Fibroblast of upper back skin (primary cell): ENCODE measurements at regions not wholly inside any gene's neighbourhood (a gene's known extent, or its start where the extent isn't known, plus 50 kb on each side); places are given as distances from the start of the nearest gene placed in this dataset.

Experiments
- DNase-seq: peaks from one replicate; pipeline ENCODE4 v3.0.0-alpha.2; 2013

GRCh38 chr16:13394488-13394887, 493.1 kb downstream of the SHISA9 start:
- DNase-seq: no peak

- no peak for DNase-seq
These were observed 495.7 kb downstream of the SHISA9 start for GRCh38 chr16:13397126-13397525.

GRCh38 chr16:13401641-13402040, 500.2 kb downstream of the SHISA9 start:
- DNase-seq: no peak

GRCh38 chr16:13402601-13403000, 501.2 kb downstream of the SHISA9 start:
- no peak for DNase-seq

- DNase-seq: no peak
These were observed 501.9 kb downstream of the SHISA9 start for GRCh38 chr16:13403326-13403725.

GRCh38 chr16:13414154-13414553, 505.8 kb upstream of the ERCC4 start:
- no peak for DNase-seq

- DNase-seq: no peak
These were observed 500.4 kb upstream of the ERCC4 start for GRCh38 chr16:13419589-13419988.

- peak; percentile 82 for DNase-seq
These were observed 498.2 kb upstream of the ERCC4 start for GRCh38 chr16:13421726-13422125.

GRCh38 chr16:13425836-13426235, 494.1 kb upstream of the ERCC4 start:
- DNase-seq: no peak

- DNase-seq: no peak
These were observed 493.7 kb upstream of the ERCC4 start for GRCh38 chr16:13426269-13426668.

GRCh38 chr16:13426736-13427135, 493.2 kb upstream of the ERCC4 start:
- DNase-seq: no peak

GRCh38 chr16:13427943-13428342, 492.0 kb upstream of the ERCC4 start:
- DNase-seq: no peak

- peak; percentile 80 for DNase-seq
These were observed 490.5 kb upstream of the ERCC4 start for GRCh38 chr16:13429416-13429815.

GRCh38 chr16:13435415-13435814, 484.5 kb upstream of the ERCC4 start:
- peak; percentile 12 for DNase-seq

GRCh38 chr16:13435873-13436474, 484.0 kb upstream of the ERCC4 start:
- no peak for DNase-seq

GRCh38 chr16:13436641-13437412, 483.1 kb upstream of the ERCC4 start:
- DNase-seq: peak; percentile 58

- DNase-seq: no peak
These were observed 482.6 kb upstream of the ERCC4 start for GRCh38 chr16:13437413-13437795.

- DNase-seq: no peak
These were observed 481.9 kb upstream of the ERCC4 start for GRCh38 chr16:13438064-13438463.

GRCh38 chr16:13439766-13440165, 480.2 kb upstream of the ERCC4 start:
- DNase-seq: no peak

- no peak for DNase-seq
These were observed 478.3 kb upstream of the ERCC4 start for GRCh38 chr16:13441675-13442074.

- no peak for DNase-seq
These were observed 471.6 kb upstream of the ERCC4 start for GRCh38 chr16:13448346-13448745.

GRCh38 chr16:13453325-13453724, 466.6 kb upstream of the ERCC4 start:
- peak; percentile 60 for DNase-seq

GRCh38 chr16:13453938-13454553, 465.9 kb upstream of the ERCC4 start:
- peak; percentile 48 for DNase-seq

- no peak for DNase-seq
These were observed 456.3 kb upstream of the ERCC4 start for GRCh38 chr16:13463619-13464018.
